ENCODE measurements at regions not wholly inside any gene's neighbourhood (a gene's known extent, or its start where the extent isn't known, plus 50 kb on each side); places are given as distances from the start of the nearest gene placed in this dataset.

DNA sequence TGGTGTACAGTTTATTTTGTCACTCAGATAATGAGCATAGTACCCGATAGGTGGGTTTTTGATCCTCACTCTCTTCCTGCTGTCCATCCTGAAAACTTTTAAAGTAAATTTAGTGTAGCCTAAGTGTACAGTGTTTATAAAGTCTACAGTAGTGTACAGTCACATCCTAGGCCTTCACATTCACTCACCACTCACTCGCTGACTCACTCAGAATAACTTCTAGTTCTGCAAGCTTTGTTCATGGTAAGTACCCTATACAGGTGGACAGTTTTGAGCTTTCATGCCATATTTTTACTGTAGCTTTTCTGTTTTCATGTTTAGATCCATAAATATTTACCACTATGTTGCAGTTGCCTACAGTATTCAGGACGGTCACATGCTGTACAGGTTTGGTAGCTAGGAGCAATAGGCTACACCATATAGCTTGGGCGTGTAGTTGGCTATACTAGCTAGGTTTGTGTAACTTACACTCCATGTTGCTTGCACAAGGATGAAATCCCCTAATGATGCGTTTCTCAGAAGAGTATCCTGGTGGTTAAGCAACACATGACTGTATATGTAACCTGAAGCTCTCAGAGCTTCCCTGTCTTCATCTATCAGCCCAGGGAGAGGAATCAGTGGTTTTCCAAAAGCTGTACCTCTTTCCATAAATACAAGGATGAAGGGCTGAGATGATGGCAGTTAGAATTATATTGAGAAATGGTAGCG lies 87.6 kb upstream of the SLC25A26 start:
- no peak for TF ChIP-seq CSRNP3 (CRISPR knock-in tag; IDR thresholded peaks at IDR 0.05)
- no peak for TF ChIP-seq PPARA (CRISPR knock-in tag; IDR thresholded peaks at IDR 0.05; ENCODE audit: borderline replicate concordance)
- TF ChIP-seq BACH2 (CRISPR knock-in tag; IDR thresholded peaks at IDR 0.05; ENCODE audit: borderline replicate concordance) = no peak
